ENCODE measurements at regions not wholly inside any gene's neighbourhood (a gene's known extent, or its start where the extent isn't known, plus 50 kb on each side); places are given as distances from the start of the nearest gene placed in this dataset.
"Not testable (repeated sequence)": the region's sequence is repeated elsewhere in the genome, so short reads cannot be mapped to it uniquely, and the experiment has no call there.

- H3K36me3 ChIP-seq (ENCODE audit: control insufficient read depth, insufficient read depth, low read length): peaks cover 3% of the 10 kb centered on the region; the same call in 1 of the 2 replicates
- H3K27me3 ChIP-seq (ENCODE audit: control insufficient read depth, insufficient read depth, low read length): no peaks in the 10 kb centered on the region
- peaks cover 7% of the 10 kb centered on the region for H3K9me3 ChIP-seq (ENCODE audit: control insufficient read depth, insufficient read depth, low read length)
- H3K27ac ChIP-seq (ENCODE audit: low read length): no peak overlapping the region
- no peak for DNase-seq (ENCODE audit: low read depth, low spot score)
- no peaks in the 10 kb centered on the region for H3K4me1 ChIP-seq (ENCODE audit: control insufficient read depth, insufficient read depth, low read length)
- H3K4me3 ChIP-seq (ENCODE audit: low read length): no peak overlapping the region
- no CpG with 5 or more reads among the region's 14 CpGs for WGBS (ENCODE audit: insufficient coverage, insufficient read length)
Observed at GRCh38 chr15:25250906-25251622, 187.8 kb downstream of the UBE3A start.

GRCh38 chr15:25251700-25252390, 187.0 kb downstream of the UBE3A start:
- DNase-seq (ENCODE audit: low read depth, low spot score): no peak
- H3K9me3 ChIP-seq (ENCODE audit: control insufficient read depth, insufficient read depth, low read length): peaks cover 7% of the 10 kb centered on the region
- no peaks in the 10 kb centered on the region for H3K4me1 ChIP-seq (ENCODE audit: control insufficient read depth, insufficient read depth, low read length)
- peaks cover 3% of the 10 kb centered on the region; the same call in 1 of the 2 replicates for H3K36me3 ChIP-seq (ENCODE audit: control insufficient read depth, insufficient read depth, low read length)
- no peaks in the 10 kb centered on the region for H3K27me3 ChIP-seq (ENCODE audit: control insufficient read depth, insufficient read depth, low read length)
- H3K27ac ChIP-seq (ENCODE audit: low read length): no peak overlapping the region
- no peak overlapping the region; the same call in 1 of the 2 replicates for H3K4me3 ChIP-seq (ENCODE audit: low read length)
- no CpG with 5 or more reads among the region's 17 CpGs for WGBS (ENCODE audit: insufficient coverage, insufficient read length)

GRCh38 chr15:25253048-25253973, 185.5 kb downstream of the UBE3A start:
- WGBS (ENCODE audit: insufficient coverage, insufficient read length): no CpG with 5 or more reads among the region's 35 CpGs
- not testable (repeated sequence) for H3K4me3 ChIP-seq (ENCODE audit: low read length); H3K27ac ChIP-seq (ENCODE audit: low read length); H3K9me3 ChIP-seq (ENCODE audit: control insufficient read depth, insufficient read depth, low read length); DNase-seq (ENCODE audit: low read depth, low spot score); H3K27me3 ChIP-seq (ENCODE audit: control insufficient read depth, insufficient read depth, low read length); H3K4me1 ChIP-seq (ENCODE audit: control insufficient read depth, insufficient read depth, low read length); H3K36me3 ChIP-seq (ENCODE audit: control insufficient read depth, insufficient read depth, low read length)

GRCh38 chr15:25268166-25268565, 170.7 kb downstream of the UBE3A start:
- Histone ChIP-seq H3K4me1 (ENCODE audit: control insufficient read depth, insufficient read depth, low read length) (no peaks in the 10 kb centered on the region), H3K27me3 (ENCODE audit: control insufficient read depth, insufficient read depth, low read length) (no peaks in the 10 kb centered on the region), H3K36me3 (ENCODE audit: control insufficient read depth, insufficient read depth, low read length) (no peaks in the 10 kb centered on the region), H3K9me3 (ENCODE audit: control insufficient read depth, insufficient read depth, low read length) (no peaks in the 10 kb centered on the region), H3K4me3 (ENCODE audit: low read length) (no peak overlapping the region), H3K27ac (ENCODE audit: low read length) (no peak overlapping the region)
- DNase-seq (ENCODE audit: low read depth, low spot score): no peak
- no CpG with 5 or more reads among the region's 6 CpGs for WGBS (ENCODE audit: insufficient coverage, insufficient read length)

Measured in iPS DF 6.9 (cell line).